ENCODE measurements at regions not wholly inside any gene's neighbourhood (a gene's known extent, or its start where the extent isn't known, plus 50 kb on each side); places are given as distances from the start of the nearest gene placed in this dataset.

- TF ChIP-seq MYC (IDR thresholded peaks at IDR 0.05; ENCODE audit: low read depth, low read length) (no peak), CTCF (IDR thresholded peaks at IDR 0.05; ENCODE audit: low read depth, low read length) (no peak), MAX (IDR thresholded peaks at IDR 0.05; ENCODE audit: low read depth, low read length) (no peak), POLR2A (IDR thresholded peaks at IDR 0.05; ENCODE audit: extremely low read depth, insufficient read length) (no peak)
- no peak overlapping the region for H3K4me3 ChIP-seq (ENCODE audit: low read depth, low read length)
- DNase-seq (ENCODE audit: low read depth): no peak
Observed at GRCh38 chr22:48536541-48537342, 1290.9 kb downstream of the BRD1 start.

- no peak for DNase-seq (ENCODE audit: low read depth)
- no peak overlapping the region for H3K4me3 ChIP-seq (ENCODE audit: low read depth, low read length)
- no peak for TF ChIP-seq MYC (IDR thresholded peaks at IDR 0.05; ENCODE audit: low read depth, low read length)
- TF ChIP-seq CTCF (IDR thresholded peaks at IDR 0.05; ENCODE audit: low read depth, low read length): no peak
- TF ChIP-seq MAX (IDR thresholded peaks at IDR 0.05; ENCODE audit: low read depth, low read length): no peak
- TF ChIP-seq POLR2A (IDR thresholded peaks at IDR 0.05; ENCODE audit: extremely low read depth, insufficient read length): no peak
Observed at GRCh38 chr22:48535868-48536540, 1291.7 kb downstream of the BRD1 start.

GRCh38 chr22:48534395-48534958 lies 1293.2 kb downstream of the BRD1 start:
- no peak overlapping the region for H3K4me3 ChIP-seq (ENCODE audit: low read depth, low read length)
- TF ChIP-seq CTCF (IDR thresholded peaks at IDR 0.05; ENCODE audit: low read depth, low read length) (no peak), MYC (IDR thresholded peaks at IDR 0.05; ENCODE audit: low read depth, low read length) (no peak), MAX (IDR thresholded peaks at IDR 0.05; ENCODE audit: low read depth, low read length) (no peak), POLR2A (IDR thresholded peaks at IDR 0.05; ENCODE audit: extremely low read depth, insufficient read length) (no peak)
- no peak for DNase-seq (ENCODE audit: low read depth)

- no peak for DNase-seq (ENCODE audit: low read depth)
- no peak overlapping the region for H3K4me3 ChIP-seq (ENCODE audit: low read depth, low read length)
- no peak for TF ChIP-seq CTCF (IDR thresholded peaks at IDR 0.05; ENCODE audit: low read depth, low read length)
- TF ChIP-seq MYC (IDR thresholded peaks at IDR 0.05; ENCODE audit: low read depth, low read length): no peak
- no peak for TF ChIP-seq POLR2A (IDR thresholded peaks at IDR 0.05; ENCODE audit: extremely low read depth, insufficient read length)
- TF ChIP-seq MAX (IDR thresholded peaks at IDR 0.05; ENCODE audit: low read depth, low read length): no peak
Observed at GRCh38 chr22:48532986-48533385, 1294.7 kb downstream of the BRD1 start.

GRCh38 chr22:48531761-48532435 lies 1295.8 kb downstream of the BRD1 start:
- no peak overlapping the region for H3K4me3 ChIP-seq (ENCODE audit: low read depth, low read length)
- no peak for DNase-seq (ENCODE audit: low read depth)
- TF ChIP-seq MAX (IDR thresholded peaks at IDR 0.05; ENCODE audit: low read depth, low read length): no peak
- TF ChIP-seq MYC (IDR thresholded peaks at IDR 0.05; ENCODE audit: low read depth, low read length): no peak
- TF ChIP-seq CTCF (IDR thresholded peaks at IDR 0.05; ENCODE audit: low read depth, low read length): no peak
- no peak for TF ChIP-seq POLR2A (IDR thresholded peaks at IDR 0.05; ENCODE audit: extremely low read depth, insufficient read length)

Measured in NB4 (cell line).